ENCODE measurements at regions not wholly inside any gene's neighbourhood (a gene's known extent, or its start where the extent isn't known, plus 50 kb on each side); places are given as distances from the start of the nearest gene placed in this dataset.
"Not testable (repeated sequence)": the region's sequence is repeated elsewhere in the genome, so short reads cannot be mapped to it uniquely, and the experiment has no call there.

- no peaks in the 10 kb centered on the region for H3K36me3 ChIP-seq (ENCODE audit: control insufficient read depth in 1 of 2, insufficient read depth in 2 of 2, low read length in 2 of 2)
- H3K4me1 ChIP-seq (ENCODE audit: control insufficient read depth in 1 of 2, insufficient read depth in 2 of 2, low read length in 2 of 2) = no peaks in the 10 kb centered on the region
- H3K27me3 ChIP-seq (ENCODE audit: low read depth, low read length) = no peaks in the 10 kb centered on the region
- H3K9me3 ChIP-seq (ENCODE audit: control insufficient read depth in 1 of 2, low read length in 2 of 2) = no peaks in the 10 kb centered on the region
- no peak overlapping the region for H3K4me3 ChIP-seq (ENCODE audit: low read depth in 1 of 2, low read length in 2 of 2)
- H3K27ac ChIP-seq (ENCODE audit: low read length) = no peak overlapping the region
Measured at GRCh38 chr12:77231501-77231918, 166.1 kb upstream of the E2F7 start.

- Histone ChIP-seq H3K36me3 (ENCODE audit: control insufficient read depth in 1 of 2, insufficient read depth in 2 of 2, low read length in 2 of 2) (no peaks in the 10 kb centered on the region), H3K4me1 (ENCODE audit: control insufficient read depth in 1 of 2, insufficient read depth in 2 of 2, low read length in 2 of 2) (no peaks in the 10 kb centered on the region), H3K27me3 (ENCODE audit: low read depth, low read length) (no peaks in the 10 kb centered on the region), H3K4me3 (ENCODE audit: low read depth in 1 of 2, low read length in 2 of 2) (no peak overlapping the region), H3K9me3 (ENCODE audit: control insufficient read depth in 1 of 2, low read length in 2 of 2) (no peaks in the 10 kb centered on the region), H3K27ac (ENCODE audit: low read length) (no peak overlapping the region)
Measured at GRCh38 chr12:77229640-77230442, 164.5 kb upstream of the E2F7 start.

- H3K9me3 ChIP-seq (ENCODE audit: control insufficient read depth in 1 of 2, low read length in 2 of 2) = no peaks in the 10 kb centered on the region
- H3K36me3 ChIP-seq (ENCODE audit: control insufficient read depth in 1 of 2, insufficient read depth in 2 of 2, low read length in 2 of 2) = no peaks in the 10 kb centered on the region
- H3K27me3 ChIP-seq (ENCODE audit: low read depth, low read length) = no peaks in the 10 kb centered on the region
- no peak overlapping the region for H3K4me3 ChIP-seq (ENCODE audit: low read depth in 1 of 2, low read length in 2 of 2)
- H3K4me1 ChIP-seq (ENCODE audit: control insufficient read depth in 1 of 2, insufficient read depth in 2 of 2, low read length in 2 of 2) = no peaks in the 10 kb centered on the region
- H3K27ac ChIP-seq (ENCODE audit: low read length) = no peak overlapping the region
Measured at GRCh38 chr12:77228376-77228775, 163.0 kb upstream of the E2F7 start.

- Histone ChIP-seq H3K36me3 (ENCODE audit: control insufficient read depth in 1 of 2, insufficient read depth in 2 of 2, low read length in 2 of 2) (no peaks in the 10 kb centered on the region), H3K4me1 (ENCODE audit: control insufficient read depth in 1 of 2, insufficient read depth in 2 of 2, low read length in 2 of 2) (no peaks in the 10 kb centered on the region), H3K9me3 (ENCODE audit: control insufficient read depth in 1 of 2, low read length in 2 of 2) (no peaks in the 10 kb centered on the region), H3K27me3 (ENCODE audit: low read depth, low read length) (no peaks in the 10 kb centered on the region), H3K4me3 (ENCODE audit: low read depth in 1 of 2, low read length in 2 of 2) (no peak overlapping the region), H3K27ac (ENCODE audit: low read length) (no peak overlapping the region)
Measured at GRCh38 chr12:77226368-77226767, 161.0 kb upstream of the E2F7 start.

- Histone ChIP-seq H3K36me3 (ENCODE audit: control insufficient read depth in 1 of 2, insufficient read depth in 2 of 2, low read length in 2 of 2) (no peaks in the 10 kb centered on the region), H3K4me3 (ENCODE audit: low read depth in 1 of 2, low read length in 2 of 2) (no peak overlapping the region), H3K27me3 (ENCODE audit: low read depth, low read length) (no peaks in the 10 kb centered on the region), H3K27ac (ENCODE audit: low read length) (no peak overlapping the region), H3K4me1 (ENCODE audit: control insufficient read depth in 1 of 2, insufficient read depth in 2 of 2, low read length in 2 of 2) (no peaks in the 10 kb centered on the region), H3K9me3 (ENCODE audit: control insufficient read depth in 1 of 2, low read length in 2 of 2) (no peaks in the 10 kb centered on the region)
Measured at GRCh38 chr12:77225373-77225772, 160.0 kb upstream of the E2F7 start.

GRCh38 chr12:77224346-77224745, 159.0 kb upstream of the E2F7 start:
- Histone ChIP-seq H3K9me3 (ENCODE audit: control insufficient read depth in 1 of 2, low read length in 2 of 2) (no peaks in the 10 kb centered on the region), H3K36me3 (ENCODE audit: control insufficient read depth in 1 of 2, insufficient read depth in 2 of 2, low read length in 2 of 2) (no peaks in the 10 kb centered on the region), H3K27ac (ENCODE audit: low read length) (no peak overlapping the region), H3K4me1 (ENCODE audit: control insufficient read depth in 1 of 2, insufficient read depth in 2 of 2, low read length in 2 of 2) (no peaks in the 10 kb centered on the region), H3K4me3 (ENCODE audit: low read depth in 1 of 2, low read length in 2 of 2) (no peak overlapping the region), H3K27me3 (ENCODE audit: low read depth, low read length) (no peaks in the 10 kb centered on the region)

GRCh38 chr12:77222336-77222735, 157.0 kb upstream of the E2F7 start:
- H3K4me1 ChIP-seq (ENCODE audit: control insufficient read depth in 1 of 2, insufficient read depth in 2 of 2, low read length in 2 of 2) = no peaks in the 10 kb centered on the region
- H3K27ac ChIP-seq (ENCODE audit: low read length) = no peak overlapping the region
- no peak overlapping the region for H3K4me3 ChIP-seq (ENCODE audit: low read depth in 1 of 2, low read length in 2 of 2)
- no peaks in the 10 kb centered on the region for H3K9me3 ChIP-seq (ENCODE audit: control insufficient read depth in 1 of 2, low read length in 2 of 2)
- H3K36me3 ChIP-seq (ENCODE audit: control insufficient read depth in 1 of 2, insufficient read depth in 2 of 2, low read length in 2 of 2) = no peaks in the 10 kb centered on the region
- no peaks in the 10 kb centered on the region for H3K27me3 ChIP-seq (ENCODE audit: low read depth, low read length)

GRCh38 chr12:77220586-77220985, 155.2 kb upstream of the E2F7 start:
- Histone ChIP-seq H3K36me3 (ENCODE audit: control insufficient read depth in 1 of 2, insufficient read depth in 2 of 2, low read length in 2 of 2) (no peaks in the 10 kb centered on the region), H3K9me3 (ENCODE audit: control insufficient read depth in 1 of 2, low read length in 2 of 2) (no peaks in the 10 kb centered on the region), H3K4me3 (ENCODE audit: low read depth in 1 of 2, low read length in 2 of 2) (no peak overlapping the region), H3K4me1 (ENCODE audit: control insufficient read depth in 1 of 2, insufficient read depth in 2 of 2, low read length in 2 of 2) (no peaks in the 10 kb centered on the region), H3K27ac (ENCODE audit: low read length) (no peak overlapping the region), H3K27me3 (ENCODE audit: low read depth, low read length) (no peaks in the 10 kb centered on the region)

- H3K27me3 ChIP-seq (ENCODE audit: low read depth, low read length) = no peaks in the 10 kb centered on the region
- no peaks in the 10 kb centered on the region for H3K36me3 ChIP-seq (ENCODE audit: control insufficient read depth in 1 of 2, insufficient read depth in 2 of 2, low read length in 2 of 2)
- no peaks in the 10 kb centered on the region for H3K9me3 ChIP-seq (ENCODE audit: control insufficient read depth in 1 of 2, low read length in 2 of 2)
- no peak overlapping the region for H3K27ac ChIP-seq (ENCODE audit: low read length)
- H3K4me3 ChIP-seq (ENCODE audit: low read depth in 1 of 2, low read length in 2 of 2) = no peak overlapping the region
- no peaks in the 10 kb centered on the region for H3K4me1 ChIP-seq (ENCODE audit: control insufficient read depth in 1 of 2, insufficient read depth in 2 of 2, low read length in 2 of 2)
Measured at GRCh38 chr12:77218278-77218677, 152.9 kb upstream of the E2F7 start.

- H3K36me3 ChIP-seq (ENCODE audit: control insufficient read depth in 1 of 2, insufficient read depth in 2 of 2, low read length in 2 of 2); H3K9me3 ChIP-seq (ENCODE audit: control insufficient read depth in 1 of 2, low read length in 2 of 2); H3K4me1 ChIP-seq (ENCODE audit: control insufficient read depth in 1 of 2, insufficient read depth in 2 of 2, low read length in 2 of 2); H3K27me3 ChIP-seq (ENCODE audit: low read depth, low read length); H3K4me3 ChIP-seq (ENCODE audit: low read depth in 1 of 2, low read length in 2 of 2); H3K27ac ChIP-seq (ENCODE audit: low read length): not testable (repeated sequence)
Measured at GRCh38 chr12:77216136-77216535, 150.8 kb upstream of the E2F7 start.

- Histone ChIP-seq H3K27me3 (ENCODE audit: low read depth, low read length) (no peaks in the 10 kb centered on the region), H3K36me3 (ENCODE audit: control insufficient read depth in 1 of 2, insufficient read depth in 2 of 2, low read length in 2 of 2) (no peaks in the 10 kb centered on the region), H3K4me1 (ENCODE audit: control insufficient read depth in 1 of 2, insufficient read depth in 2 of 2, low read length in 2 of 2) (no peaks in the 10 kb centered on the region), H3K4me3 (ENCODE audit: low read depth in 1 of 2, low read length in 2 of 2) (no peak overlapping the region), H3K9me3 (ENCODE audit: control insufficient read depth in 1 of 2, low read length in 2 of 2) (no peaks in the 10 kb centered on the region), H3K27ac (ENCODE audit: low read length) (no peak overlapping the region)
Measured at GRCh38 chr12:77214136-77214535, 148.8 kb upstream of the E2F7 start.

- H3K27ac ChIP-seq (ENCODE audit: low read length) = no peak overlapping the region
- no peaks in the 10 kb centered on the region for H3K4me1 ChIP-seq (ENCODE audit: control insufficient read depth in 1 of 2, insufficient read depth in 2 of 2, low read length in 2 of 2)
- H3K36me3 ChIP-seq (ENCODE audit: control insufficient read depth in 1 of 2, insufficient read depth in 2 of 2, low read length in 2 of 2) = no peaks in the 10 kb centered on the region
- H3K27me3 ChIP-seq (ENCODE audit: low read depth, low read length) = no peaks in the 10 kb centered on the region
- H3K4me3 ChIP-seq (ENCODE audit: low read depth in 1 of 2, low read length in 2 of 2) = no peak overlapping the region
- H3K9me3 ChIP-seq (ENCODE audit: control insufficient read depth in 1 of 2, low read length in 2 of 2) = no peaks in the 10 kb centered on the region
Measured at GRCh38 chr12:77213319-77213718, 147.9 kb upstream of the E2F7 start.

Measured in muscle layer of duodenum (tissue), 2 donors.